OCI-LY1 (cell line): ENCODE measurements at regions not wholly inside any gene's neighbourhood (a gene's known extent, or its start where the extent isn't known, plus 50 kb on each side); places are given as distances from the start of the nearest gene placed in this dataset.

ENCODE experiments used
- CTCF ChIP-seq: fragments of 200-600 bp; sonication (generic), shearing (Covaris generic); IDR thresholded peaks from 2 replicates; pipeline ENCODE4 v1.5.1; 2017; ENCODE audit warnings: mild to moderate bottlenecking, antibody characterized with exemption, low read length, moderate library complexity, mixed read lengths
- EZH2 ChIP-seq: fragments of 200-600 bp; sonication (generic), shearing (Covaris generic); IDR thresholded peaks from 2 replicates; pipeline ENCODE4 v1.8.0; 2017; ENCODE audit warnings: borderline replicate concordance, mixed run types, mild to moderate bottlenecking, antibody characterized with exemption, low read length, moderate library complexity, mixed read lengths

DNA sequence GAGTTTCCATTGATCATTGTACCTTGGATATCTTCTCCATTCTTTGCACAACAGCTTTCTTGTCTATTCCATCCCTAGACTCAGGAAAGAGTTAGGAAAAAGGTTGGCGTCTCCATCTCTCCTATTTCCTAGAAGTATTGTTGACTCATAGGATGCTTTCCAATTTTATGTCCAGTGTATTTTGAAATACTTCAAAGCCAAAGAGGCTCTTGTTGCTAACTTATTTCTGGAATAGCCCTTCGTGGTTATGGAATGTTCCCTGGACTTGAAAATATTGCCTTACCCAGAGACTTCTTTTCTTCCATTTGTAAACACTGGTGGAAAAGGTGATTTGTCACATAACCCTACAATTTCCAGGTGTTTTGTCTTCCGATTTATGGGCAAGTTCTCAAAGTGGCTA, 402.3 kb upstream of the ZNF608 start:
- TF ChIP-seq CTCF (no peak), EZH2 (no peak)
